ENCODE measurements at regions not wholly inside any gene's neighbourhood (a gene's known extent, or its start where the extent isn't known, plus 50 kb on each side); places are given as distances from the start of the nearest gene placed in this dataset.

DNA sequence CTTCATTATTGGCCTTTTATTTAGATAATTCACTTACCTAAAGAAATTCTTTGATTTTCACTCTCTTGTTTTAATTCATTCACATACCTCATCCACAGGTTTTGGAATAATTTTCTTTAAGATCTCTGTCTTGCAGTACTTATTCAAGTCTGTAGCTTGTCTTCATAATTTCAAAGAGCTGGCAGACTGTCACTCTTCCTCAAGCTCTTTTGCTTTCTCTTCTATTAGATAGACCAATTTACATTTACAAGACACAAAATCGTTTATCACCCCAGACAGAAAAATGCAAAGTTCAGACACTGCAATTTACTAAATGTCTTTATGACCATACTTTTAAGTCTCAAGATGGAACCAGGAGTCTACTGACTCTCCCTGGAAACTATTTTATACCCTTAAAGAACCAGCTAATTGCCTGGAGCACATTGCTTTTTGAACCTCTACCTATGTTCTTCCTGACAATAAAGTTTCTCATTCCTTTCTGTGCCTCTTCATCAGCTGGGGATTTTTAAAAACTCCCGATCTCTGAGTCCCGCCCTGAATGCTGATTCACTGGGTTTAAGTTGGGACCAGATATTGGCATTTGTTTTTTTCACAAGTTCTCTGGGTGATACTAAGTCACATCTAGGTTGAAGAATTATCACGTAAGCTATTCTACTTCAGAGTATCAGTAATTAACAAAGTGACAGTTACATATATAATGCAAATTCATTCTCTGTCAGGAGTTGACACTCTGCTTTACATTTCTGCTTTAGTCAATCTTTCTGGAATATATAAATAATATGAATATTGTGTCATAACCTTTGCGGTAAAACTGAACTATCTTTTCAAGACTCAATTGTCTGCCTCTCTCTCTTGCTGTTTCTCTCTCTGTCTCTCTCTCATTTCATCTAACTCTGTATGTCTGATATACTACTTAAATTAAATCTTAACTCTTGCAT, 196.4 kb downstream of the PCDH7 start:
- Histone ChIP-seq H3K36me3 (ENCODE audit: insufficient read depth, low read length) (no peaks in the 10 kb centered on the region), H3K4me1 (ENCODE audit: insufficient read depth, low read length) (peaks cover 18% of the 10 kb centered on the region; the same call in 1 of the 2 replicates)

DNA sequence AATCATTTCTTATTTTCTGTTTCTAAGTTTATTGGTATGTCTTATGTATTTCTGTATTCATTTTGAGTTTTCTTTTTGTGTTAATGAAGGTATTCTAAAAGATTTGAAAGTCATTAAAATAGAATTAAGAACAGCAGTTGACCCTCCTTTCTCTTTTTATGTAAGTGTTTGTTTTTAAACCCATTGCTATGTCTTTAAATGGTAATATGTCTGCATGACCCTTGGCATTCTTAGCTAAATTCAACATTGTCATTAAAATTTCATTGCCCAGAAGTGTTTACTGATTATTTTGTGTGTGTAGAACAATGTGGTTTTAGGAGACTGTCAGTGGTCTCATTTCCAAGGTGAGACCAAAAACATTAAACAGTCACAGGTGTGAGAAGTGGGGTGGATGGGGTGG, 197.8 kb downstream of the PCDH7 start:
- Histone ChIP-seq H3K4me1 (ENCODE audit: insufficient read depth, low read length) (peaks cover 18% of the 10 kb centered on the region; the same call in 1 of the 2 replicates), H3K36me3 (ENCODE audit: insufficient read depth, low read length) (no peaks in the 10 kb centered on the region), H3K9me3 (ENCODE audit: control insufficient read depth, insufficient read depth, low read length) (no peaks in the 10 kb centered on the region), H3K9ac (ENCODE audit: low read depth, low read length) (no peak overlapping the region)

More for the DNA sequence above, 196.4 kb downstream of the PCDH7 start:
- H3K9me3 ChIP-seq (ENCODE audit: control insufficient read depth, insufficient read depth, low read length), result no peaks in the 10 kb centered on the region
- no peak overlapping the region for H3K9ac ChIP-seq (ENCODE audit: low read depth, low read length)

DNA sequence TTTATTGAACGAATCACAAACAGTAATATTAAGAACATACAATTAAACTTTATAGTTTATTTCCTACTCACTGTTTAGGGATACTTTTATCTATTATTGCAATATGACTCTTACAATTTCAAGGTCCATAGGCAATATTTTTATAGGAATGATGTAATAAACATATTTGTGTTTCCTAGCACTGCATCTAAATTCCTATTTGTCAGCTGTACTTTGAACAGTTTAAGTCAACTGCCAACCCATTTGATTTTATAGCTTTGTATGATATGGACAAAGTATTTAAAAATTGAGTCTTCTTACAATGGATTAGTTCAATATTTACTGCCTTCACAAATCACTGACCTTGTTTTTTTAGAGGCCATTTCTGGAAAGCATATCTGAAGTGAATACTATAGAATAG, 199.3 kb downstream of the PCDH7 start:
- H3K9ac ChIP-seq (ENCODE audit: low read depth, low read length), result no peak overlapping the region
- H3K9me3 ChIP-seq (ENCODE audit: control insufficient read depth, insufficient read depth, low read length), result no peaks in the 10 kb centered on the region
- no peaks in the 10 kb centered on the region for H3K36me3 ChIP-seq (ENCODE audit: insufficient read depth, low read length)
- peaks cover 18% of the 10 kb centered on the region; the same call in 1 of the 2 replicates for H3K4me1 ChIP-seq (ENCODE audit: insufficient read depth, low read length)

DNA sequence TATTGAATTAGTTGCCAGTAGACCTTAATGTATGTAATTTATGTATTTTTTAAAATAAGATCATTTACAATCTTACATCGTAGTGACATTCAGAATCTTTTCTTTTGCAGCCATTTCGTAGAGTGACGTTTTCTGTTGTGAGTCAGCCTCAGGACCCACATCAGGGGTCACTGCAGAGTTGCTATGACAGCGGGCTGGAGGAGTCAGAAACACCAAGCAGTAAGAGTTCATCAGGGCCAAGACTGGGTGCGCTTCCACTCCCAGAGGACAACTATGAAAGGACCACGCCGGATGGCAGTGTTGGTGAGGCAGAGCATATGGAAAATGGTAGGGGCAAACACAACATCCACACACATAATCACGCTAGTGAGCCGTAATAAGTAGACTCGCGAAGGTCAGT, 199.9 kb downstream of the PCDH7 start:
- Histone ChIP-seq H3K9me3 (ENCODE audit: control insufficient read depth, insufficient read depth, low read length) (no peaks in the 10 kb centered on the region), H3K4me1 (ENCODE audit: insufficient read depth, low read length) (peaks cover 18% of the 10 kb centered on the region; the same call in 1 of the 2 replicates)

DNA sequence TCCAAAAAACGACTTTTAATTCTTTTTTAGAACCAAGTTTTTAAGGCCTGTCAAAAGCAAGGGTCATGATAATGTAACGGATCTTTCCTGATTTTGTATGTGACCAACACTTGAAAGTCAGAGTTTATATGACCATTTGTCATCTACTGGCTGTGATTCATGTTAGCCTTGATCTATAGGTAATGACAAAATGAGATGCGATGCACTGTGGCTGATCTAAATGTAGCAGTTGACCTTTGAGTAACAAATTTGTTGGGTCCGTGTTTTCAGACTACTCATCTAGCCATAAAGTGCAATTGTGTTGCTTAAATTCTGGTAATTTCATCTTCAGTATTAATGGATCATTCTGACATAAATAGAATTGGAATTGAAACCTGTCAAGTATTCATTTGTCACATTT, 202.5 kb downstream of the PCDH7 start:
- Histone ChIP-seq H3K9ac (ENCODE audit: low read depth, low read length) (no peak overlapping the region), H3K9me3 (ENCODE audit: control insufficient read depth, insufficient read depth, low read length) (no peaks in the 10 kb centered on the region), H3K4me1 (ENCODE audit: insufficient read depth, low read length) (peaks cover 5% of the 10 kb centered on the region; the same call in 1 of the 2 replicates), H3K36me3 (ENCODE audit: insufficient read depth, low read length) (no peaks in the 10 kb centered on the region)

More for the DNA sequence above, 199.9 kb downstream of the PCDH7 start:
- Histone ChIP-seq H3K9ac (ENCODE audit: low read depth, low read length) (no peak overlapping the region), H3K36me3 (ENCODE audit: insufficient read depth, low read length) (no peaks in the 10 kb centered on the region)

DNA sequence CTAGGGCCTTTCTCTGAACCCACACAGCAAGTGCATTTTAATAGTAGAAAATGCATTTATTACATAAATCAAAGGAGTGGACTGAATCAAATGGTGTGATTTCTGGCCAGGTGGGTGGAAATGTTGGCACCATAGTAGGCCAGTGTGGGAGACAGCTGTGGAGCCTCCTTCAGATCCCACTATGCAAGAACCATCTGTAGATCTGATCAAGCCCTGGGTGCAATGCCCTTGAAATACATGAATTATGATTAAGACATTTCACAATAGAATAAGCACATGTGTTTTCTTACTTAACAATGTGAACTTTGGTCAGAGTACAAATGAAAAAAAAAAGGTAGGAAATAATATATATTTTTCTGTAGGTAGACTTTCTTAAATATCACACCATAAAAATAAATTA, 204.3 kb downstream of the PCDH7 start:
- H3K9me3 ChIP-seq (ENCODE audit: control insufficient read depth, insufficient read depth, low read length), result no peaks in the 10 kb centered on the region
- no peak overlapping the region for H3K9ac ChIP-seq (ENCODE audit: low read depth, low read length)
- no peaks in the 10 kb centered on the region for H3K4me1 ChIP-seq (ENCODE audit: insufficient read depth, low read length)
- H3K36me3 ChIP-seq (ENCODE audit: insufficient read depth, low read length), result no peaks in the 10 kb centered on the region

DNA sequence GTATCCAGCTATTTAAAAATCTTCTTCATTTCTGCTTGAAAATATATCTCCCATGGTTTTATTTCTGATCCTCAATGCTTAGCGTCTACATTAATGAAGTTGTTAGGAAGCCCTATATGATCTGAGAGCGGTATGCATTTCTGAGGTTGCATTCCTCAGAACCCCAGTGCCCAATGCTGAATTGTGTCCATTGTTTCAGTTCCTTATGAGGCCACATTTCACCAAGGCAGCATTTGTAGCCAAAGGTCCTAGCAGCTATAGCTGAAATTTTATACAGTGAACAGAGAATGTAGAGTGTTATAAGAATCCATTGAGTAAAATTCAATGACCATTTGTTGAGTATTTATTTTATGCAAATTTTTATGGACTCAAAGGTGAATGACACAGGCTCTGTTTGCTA, 209.5 kb downstream of the PCDH7 start:
- Histone ChIP-seq H3K36me3 (ENCODE audit: insufficient read depth, low read length) (no peaks in the 10 kb centered on the region), H3K9ac (ENCODE audit: low read depth, low read length) (no peak overlapping the region), H3K9me3 (ENCODE audit: control insufficient read depth, insufficient read depth, low read length) (no peaks in the 10 kb centered on the region), H3K4me1 (ENCODE audit: insufficient read depth, low read length) (no peaks in the 10 kb centered on the region)

DNA sequence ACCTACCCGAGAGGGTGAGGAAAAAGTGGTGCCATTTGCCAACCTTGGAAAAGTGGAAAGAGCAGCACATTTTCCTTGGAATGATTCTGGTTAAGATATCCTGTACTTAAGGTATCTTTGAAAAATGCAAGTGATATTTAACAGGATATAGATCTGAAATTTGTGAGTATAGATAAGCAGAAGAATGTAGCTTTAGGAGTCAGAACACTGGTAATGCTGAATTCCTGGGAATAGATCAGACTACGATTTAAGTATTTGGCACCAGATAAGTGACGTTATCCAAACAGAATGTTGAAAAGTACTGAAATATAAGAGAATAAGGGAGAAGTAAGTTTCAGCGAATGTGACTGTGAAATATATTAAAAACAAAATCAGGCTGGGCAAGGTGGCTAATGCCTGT, 210.1 kb downstream of the PCDH7 start:
- Histone ChIP-seq H3K9ac (ENCODE audit: low read depth, low read length) (no peak overlapping the region), H3K4me1 (ENCODE audit: insufficient read depth, low read length) (no peaks in the 10 kb centered on the region), H3K36me3 (ENCODE audit: insufficient read depth, low read length) (no peaks in the 10 kb centered on the region), H3K9me3 (ENCODE audit: control insufficient read depth, insufficient read depth, low read length) (no peaks in the 10 kb centered on the region)

DNA sequence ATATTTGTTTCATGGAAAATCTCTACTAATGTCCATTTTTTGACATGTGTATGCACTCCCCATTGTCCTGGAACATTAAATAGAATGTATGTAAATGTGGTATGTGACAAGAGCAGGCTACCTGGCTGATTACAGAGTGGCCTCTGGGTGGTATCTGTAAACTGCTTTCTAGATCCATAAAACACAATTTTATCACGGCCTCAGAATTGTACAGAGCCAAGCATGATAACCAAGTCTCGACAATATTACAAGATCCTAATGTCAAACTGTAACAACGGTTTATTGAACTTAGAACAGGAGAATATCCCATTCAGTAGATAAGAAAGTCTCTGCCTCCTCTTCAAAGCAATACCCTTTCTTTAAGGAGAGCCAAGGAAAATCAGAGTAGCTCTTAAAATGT, 212.4 kb downstream of the PCDH7 start:
- no peaks in the 10 kb centered on the region for H3K36me3 ChIP-seq (ENCODE audit: insufficient read depth, low read length)
- H3K9ac ChIP-seq (ENCODE audit: low read depth, low read length), result no peak overlapping the region
- no peaks in the 10 kb centered on the region for H3K4me1 ChIP-seq (ENCODE audit: insufficient read depth, low read length)
- no peaks in the 10 kb centered on the region for H3K9me3 ChIP-seq (ENCODE audit: control insufficient read depth, insufficient read depth, low read length)

DNA sequence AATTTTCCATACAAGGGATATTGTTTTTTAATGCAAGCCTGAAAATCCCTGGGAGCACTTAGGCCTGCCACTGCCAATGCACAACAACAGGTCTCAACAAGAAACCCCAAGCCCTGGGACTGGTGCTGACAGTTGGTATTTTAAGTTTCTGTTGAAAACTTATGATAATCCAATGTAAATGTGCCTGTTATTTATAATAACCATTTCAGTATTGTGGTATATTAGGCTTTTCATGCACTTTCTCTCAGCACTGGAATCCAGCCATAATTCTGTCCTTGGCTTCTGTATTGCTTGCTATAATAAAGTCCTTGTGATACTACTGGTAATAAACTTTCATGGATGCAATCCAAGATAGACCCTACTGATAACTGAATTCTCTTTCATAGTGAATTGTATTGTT, 218.9 kb downstream of the PCDH7 start:
- Histone ChIP-seq H3K36me3 (ENCODE audit: insufficient read depth, low read length) (no peaks in the 10 kb centered on the region), H3K4me1 (ENCODE audit: insufficient read depth, low read length) (no peaks in the 10 kb centered on the region), H3K9ac (ENCODE audit: low read depth, low read length) (no peak overlapping the region), H3K9me3 (ENCODE audit: control insufficient read depth, insufficient read depth, low read length) (no peaks in the 10 kb centered on the region)

DNA sequence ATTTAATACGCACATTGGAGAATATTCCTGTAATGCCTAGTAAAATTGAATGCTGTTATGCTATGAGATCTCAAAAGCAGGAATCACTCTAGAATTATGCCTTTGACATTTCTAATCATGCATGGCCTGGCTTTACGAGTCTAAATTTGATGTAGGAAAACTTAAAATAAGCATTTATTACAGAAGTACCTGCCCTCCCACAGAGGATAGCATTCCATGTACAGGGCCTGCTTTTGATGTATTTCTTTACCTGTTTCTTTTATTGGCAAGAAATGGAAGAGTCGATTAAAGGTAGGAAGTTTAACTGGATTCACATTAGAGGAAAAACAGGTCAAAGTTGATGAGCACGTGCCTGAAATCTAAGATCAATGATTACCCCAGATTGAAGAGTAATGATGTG, 219.5 kb downstream of the PCDH7 start:
- Histone ChIP-seq H3K9me3 (ENCODE audit: control insufficient read depth, insufficient read depth, low read length) (no peaks in the 10 kb centered on the region), H3K4me1 (ENCODE audit: insufficient read depth, low read length) (no peaks in the 10 kb centered on the region), H3K9ac (ENCODE audit: low read depth, low read length) (no peak overlapping the region), H3K36me3 (ENCODE audit: insufficient read depth, low read length) (no peaks in the 10 kb centered on the region)

DNA sequence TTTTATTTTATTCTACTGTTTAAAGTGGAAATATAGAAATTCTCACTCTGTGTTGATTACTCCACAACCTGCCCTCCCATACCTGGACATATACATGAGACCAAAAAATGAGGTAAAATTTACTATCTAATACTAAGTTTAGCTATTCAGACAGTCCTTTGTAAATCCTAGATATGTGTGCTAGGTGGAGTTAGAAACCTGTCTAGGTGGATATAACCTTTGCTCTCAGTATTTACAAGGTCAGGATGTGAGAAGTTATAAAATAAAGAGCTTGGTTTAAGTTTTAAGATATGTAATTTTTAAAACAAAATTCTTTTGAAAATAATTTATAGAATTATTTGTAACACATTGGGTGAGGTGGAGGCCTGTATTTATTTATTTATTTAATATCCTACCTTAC, 221.5 kb downstream of the PCDH7 start:
- Histone ChIP-seq H3K9ac (ENCODE audit: low read depth, low read length) (no peak overlapping the region), H3K36me3 (ENCODE audit: insufficient read depth, low read length) (no peaks in the 10 kb centered on the region), H3K4me1 (ENCODE audit: insufficient read depth, low read length) (peaks cover 6% of the 10 kb centered on the region), H3K9me3 (ENCODE audit: control insufficient read depth, insufficient read depth, low read length) (no peaks in the 10 kb centered on the region)

DNA sequence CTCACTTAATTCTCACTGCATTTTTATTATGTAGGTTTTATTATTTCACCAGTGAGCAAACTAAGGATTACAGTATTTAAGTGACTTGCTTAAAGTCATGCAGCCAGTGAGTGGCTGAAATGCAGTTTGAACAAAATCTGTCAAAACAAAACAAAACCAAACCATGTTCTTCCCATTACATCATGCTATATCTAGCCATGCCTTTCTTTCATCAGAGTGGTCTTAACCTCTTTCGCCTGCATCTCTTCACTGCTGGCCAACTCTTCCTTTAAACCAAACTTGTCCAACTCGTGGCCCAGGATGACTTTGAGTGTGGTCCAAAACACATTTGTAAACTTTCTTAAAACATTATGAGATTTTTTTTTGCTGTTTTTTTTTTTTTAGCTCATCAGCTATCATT, 223.2 kb downstream of the PCDH7 start:
- Histone ChIP-seq H3K36me3 (ENCODE audit: insufficient read depth, low read length) (no peaks in the 10 kb centered on the region), H3K9me3 (ENCODE audit: control insufficient read depth, insufficient read depth, low read length) (no peaks in the 10 kb centered on the region), H3K9ac (ENCODE audit: low read depth, low read length) (no peak overlapping the region), H3K4me1 (ENCODE audit: insufficient read depth, low read length) (peaks cover 6% of the 10 kb centered on the region)

DNA sequence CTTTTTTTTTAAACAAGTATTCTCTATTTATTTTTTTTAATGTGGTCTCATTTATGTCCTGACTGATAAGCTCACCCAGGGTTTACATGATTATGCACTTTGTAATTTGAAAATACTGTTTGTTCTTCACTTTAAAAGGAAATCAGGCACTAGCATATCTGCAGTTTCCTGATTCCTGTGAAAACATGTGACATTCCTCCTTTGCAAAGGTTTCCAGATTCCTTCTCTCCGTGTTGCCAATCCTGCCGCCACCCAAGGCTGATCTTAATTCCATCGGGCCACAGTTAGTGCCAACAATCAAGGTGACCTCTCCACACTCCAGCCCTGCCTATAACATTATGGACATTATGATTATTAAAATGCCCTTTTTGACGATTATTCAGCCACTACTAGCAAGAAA, 225.4 kb downstream of the PCDH7 start:
- no peaks in the 10 kb centered on the region for H3K9me3 ChIP-seq (ENCODE audit: control insufficient read depth, insufficient read depth, low read length)
- H3K9ac ChIP-seq (ENCODE audit: low read depth, low read length), result no peak overlapping the region
- H3K4me1 ChIP-seq (ENCODE audit: insufficient read depth, low read length), result peaks cover 7% of the 10 kb centered on the region
- H3K36me3 ChIP-seq (ENCODE audit: insufficient read depth, low read length), result no peaks in the 10 kb centered on the region

DNA sequence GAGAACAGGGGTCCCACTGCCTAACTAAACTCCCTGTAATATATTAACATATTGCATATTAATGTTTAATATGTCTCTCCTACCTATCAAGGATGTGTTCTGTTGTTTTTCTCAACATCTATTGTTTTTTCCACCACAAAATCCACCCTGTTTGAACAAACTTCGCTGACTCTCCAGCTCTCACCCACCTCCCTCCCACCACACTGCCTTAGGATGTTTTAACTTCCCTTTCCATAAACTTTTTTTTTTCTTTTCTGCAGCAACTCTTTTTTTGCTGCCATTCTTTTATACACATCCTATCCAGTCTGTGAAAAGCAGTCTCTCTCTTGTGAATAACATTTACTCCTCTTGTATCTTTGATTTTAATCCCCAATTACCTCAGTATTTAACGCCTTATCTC, 226.1 kb downstream of the PCDH7 start:
- no peaks in the 10 kb centered on the region for H3K36me3 ChIP-seq (ENCODE audit: insufficient read depth, low read length)
- H3K9ac ChIP-seq (ENCODE audit: low read depth, low read length), result no peak overlapping the region
- no peaks in the 10 kb centered on the region for H3K9me3 ChIP-seq (ENCODE audit: control insufficient read depth, insufficient read depth, low read length)
- peaks cover 10% of the 10 kb centered on the region for H3K4me1 ChIP-seq (ENCODE audit: insufficient read depth, low read length)

Measured in ES-I3 (cell line).